Uterus (tissue), 3 donors: ENCODE measurements at regions not wholly inside any gene's neighbourhood (a gene's known extent, or its start where the extent isn't known, plus 50 kb on each side); places are given as distances from the start of the nearest gene placed in this dataset.
"Not testable (repeated sequence)": the region's sequence is repeated elsewhere in the genome, so short reads cannot be mapped to it uniquely, and the experiment has no call there.

Experiments
- DNase-seq, 2 donors: peaks; one replicate each; pipeline ENCODE4 v3.0.0-alpha.2; 2019 to 2020
- H3K27ac ChIP-seq, 2 donors: fragments of 200-600 bp; sonication (generic); 1 replicate in 1 of 2; 2 replicates in 1 of 2; pipeline ENCODE4 v1.5.1; 2016 to 2018
- H3K27me3 ChIP-seq, 2 donors: fragments of 200-600 bp; sonication (generic); one replicate each; pipeline ENCODE4 v1.5.1; 2018 to 2019; ENCODE audit warnings: control low read depth in 1 of 2
- H3K36me3 ChIP-seq, 2 donors: fragments of 200-600 bp; sonication (generic); one replicate each; pipeline ENCODE4 v1.5.1; 2019; ENCODE audit warnings: control low read depth in 1 of 2
- H3K4me1 ChIP-seq, 2 donors: fragments of 200-600 bp; sonication (generic); one replicate each; pipeline ENCODE4 v1.5.1; 2018 to 2019; ENCODE audit warnings: control low read depth in 1 of 2
- H3K4me3 ChIP-seq, 2 donors: fragments of 200-600 bp; sonication (generic); 1 replicate in 1 of 2; 2 replicates in 1 of 2; pipeline ENCODE4 v1.5.1; 2018 to 2019; ENCODE audit warnings: mild to moderate bottlenecking in 1 of 2
- H3K9me3 ChIP-seq, 2 donors: fragments of 200-600 bp; sonication (generic); one replicate each; pipeline ENCODE4 v1.5.1; 2019; ENCODE audit warnings: control low read depth in 1 of 2
- CTCF ChIP-seq, 4 experiments: fragments of 200-600 bp in 2 of 4; fragments of 450-650 bp in 2 of 4; sonication (generic) in 2 of 4; IDR thresholded peaks; one replicate each; pipeline ENCODE4 v1.5.1; 2016 to 2019; ENCODE audit warnings: antibody characterized with exemption in 4 of 4, mild to moderate bottlenecking in 2 of 4, moderate library complexity in 1 of 4
- POLR2A ChIP-seq, 2 donors: fragments of 450-650 bp; IDR thresholded peaks; one replicate each; pipeline ENCODE4 v1.6.1; 2016; ENCODE audit warnings: antibody characterized with exemption in 2 of 2, mild to moderate bottlenecking in 1 of 2, moderate library complexity in 1 of 2
- intact Hi-C: fragments of 100-400 bp; cut with DNase I; formaldehyde crosslinking; loops from one replicate; pipeline ENCODE4 v1.15.1; 2023; ENCODE audit warnings: low total_unique reads
- donor health status: DM: yes; HTN: yes; CAD: no.

- intact Hi-C loops, result no loop called here
- H3K9me3 ChIP-seq, result no peaks in the 10 kb centered on the region
- H3K36me3 ChIP-seq, result no peaks in the 10 kb centered on the region
- H3K27ac ChIP-seq, result no peak overlapping the region
- TF ChIP-seq CTCF (IDR thresholded peaks at IDR 0.05) (no peak), POLR2A (IDR thresholded peaks at IDR 0.05) (no peak)
- no peak overlapping the region for H3K4me3 ChIP-seq
- H3K27me3 ChIP-seq, result no peaks in the 10 kb centered on the region
- DNase-seq, result no peak
- no peaks in the 10 kb centered on the region for H3K4me1 ChIP-seq
Measured at GRCh38 chr3:18526667-18527066, 101.5 kb upstream of the SATB1 start.

- H3K9me3 ChIP-seq, intact Hi-C loops, H3K36me3 ChIP-seq, DNase-seq, H3K27me3 ChIP-seq, H3K4me3 ChIP-seq, H3K4me1 ChIP-seq, H3K27ac ChIP-seq: not testable (repeated sequence)
Measured at GRCh38 chr3:18516170-18516569, 91.0 kb upstream of the SATB1 start.

GRCh38 chr3:18513091-18513490 is 88.0 kb upstream of the SATB1 start:
- Histone ChIP-seq H3K9me3 (no peaks in the 10 kb centered on the region), H3K27me3 (no peaks in the 10 kb centered on the region), H3K36me3 (no peaks in the 10 kb centered on the region), H3K4me3 (no peak overlapping the region), H3K4me1 (no peaks in the 10 kb centered on the region), H3K27ac (no peak overlapping the region)
- no peak for TF ChIP-seq CTCF (IDR thresholded peaks at IDR 0.05)
- no peak for TF ChIP-seq POLR2A (IDR thresholded peaks at IDR 0.05)
- DNase-seq, result no peak
- intact Hi-C loops, result no loop called here

- no peak overlapping the region for H3K27ac ChIP-seq
- H3K4me1 ChIP-seq, result no peaks in the 10 kb centered on the region
- H3K9me3 ChIP-seq, result no peaks in the 10 kb centered on the region
- no peaks in the 10 kb centered on the region for H3K27me3 ChIP-seq
- intact Hi-C loops, result no loop called here
- no peaks in the 10 kb centered on the region for H3K36me3 ChIP-seq
- TF ChIP-seq POLR2A (IDR thresholded peaks at IDR 0.05) (no peak), CTCF (IDR thresholded peaks at IDR 0.05) (no peak)
- no peak for DNase-seq
- H3K4me3 ChIP-seq, result no peak overlapping the region
Measured at GRCh38 chr3:18512007-18512406, 86.9 kb upstream of the SATB1 start.

- H3K4me1 ChIP-seq, result no peaks in the 10 kb centered on the region
- no peak for DNase-seq
- intact Hi-C loops, result no loop called here
- no peak overlapping the region for H3K4me3 ChIP-seq
- no peak overlapping the region for H3K27ac ChIP-seq
- H3K9me3 ChIP-seq, result no peaks in the 10 kb centered on the region
- no peak for TF ChIP-seq POLR2A (IDR thresholded peaks at IDR 0.05)
- no peak for TF ChIP-seq CTCF (IDR thresholded peaks at IDR 0.05)
- no peaks in the 10 kb centered on the region for H3K36me3 ChIP-seq
- no peaks in the 10 kb centered on the region for H3K27me3 ChIP-seq
Measured at GRCh38 chr3:18510947-18511346, 85.8 kb upstream of the SATB1 start.

GRCh38 chr3:18507333-18507732 is 82.2 kb upstream of the SATB1 start:
- Histone ChIP-seq H3K4me1 (no peaks in the 10 kb centered on the region), H3K27ac (no peak overlapping the region), H3K4me3 (no peak overlapping the region), H3K27me3 (no peaks in the 10 kb centered on the region), H3K36me3 (no peaks in the 10 kb centered on the region), H3K9me3 (no peaks in the 10 kb centered on the region)
- TF ChIP-seq CTCF (IDR thresholded peaks at IDR 0.05), result no peak
- TF ChIP-seq POLR2A (IDR thresholded peaks at IDR 0.05), result no peak
- intact Hi-C loops, result no loop called here
- DNase-seq, result no peak
